ENCODE measurements at regions not wholly inside any gene's neighbourhood (a gene's known extent, or its start where the extent isn't known, plus 50 kb on each side); places are given as distances from the start of the nearest gene placed in this dataset.
"Not testable (repeated sequence)": the region's sequence is repeated elsewhere in the genome, so short reads cannot be mapped to it uniquely, and the experiment has no call there.

DNA sequence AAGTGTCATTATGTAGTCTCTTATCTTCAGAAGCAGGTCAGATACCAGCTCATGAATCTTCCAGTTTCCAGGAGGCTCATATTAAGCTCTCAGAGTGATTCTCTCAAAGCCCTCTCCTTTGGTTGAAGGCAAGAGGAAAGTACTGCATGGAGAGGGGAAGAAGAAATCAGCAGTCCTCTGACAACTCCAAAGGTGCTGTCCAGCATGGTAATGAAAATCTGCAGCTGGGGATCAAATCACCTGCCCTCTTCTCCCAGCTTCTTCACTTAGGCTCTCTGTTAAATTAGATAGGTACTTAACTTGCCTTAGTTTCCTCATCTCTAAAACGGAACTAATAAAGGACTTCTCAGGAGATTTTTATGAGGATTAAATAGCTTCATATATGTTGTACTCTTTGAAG, 738.8 kb upstream of the GOLIM4 start:
- DNase-seq = no peak

GRCh38 chr3:168828943-168829342, 733.2 kb upstream of the GOLIM4 start:
- DNase-seq = no peak

DNA sequence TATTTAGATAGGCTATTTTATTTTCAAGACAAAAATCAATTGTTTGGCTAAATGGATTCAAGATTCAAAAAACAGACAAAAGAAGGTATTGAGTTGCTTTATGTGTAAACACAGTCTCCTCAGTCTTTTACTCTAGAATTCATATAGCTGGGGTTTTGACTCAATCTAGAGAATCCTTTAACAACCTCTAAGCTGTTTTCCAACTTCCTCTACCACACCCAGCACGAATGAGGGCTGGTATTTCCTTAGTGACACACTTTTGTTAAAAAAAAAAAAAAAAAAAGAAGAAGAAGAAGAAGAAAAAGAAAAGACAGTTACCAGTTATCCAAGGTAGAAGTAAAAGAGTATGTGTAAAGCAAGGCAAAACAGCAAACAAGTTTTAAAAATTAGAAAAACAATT, 732.8 kb upstream of the GOLIM4 start:
- no peak for DNase-seq

GRCh38 chr3:168828014-168828413, 732.3 kb upstream of the GOLIM4 start:
- no peak for DNase-seq

DNA sequence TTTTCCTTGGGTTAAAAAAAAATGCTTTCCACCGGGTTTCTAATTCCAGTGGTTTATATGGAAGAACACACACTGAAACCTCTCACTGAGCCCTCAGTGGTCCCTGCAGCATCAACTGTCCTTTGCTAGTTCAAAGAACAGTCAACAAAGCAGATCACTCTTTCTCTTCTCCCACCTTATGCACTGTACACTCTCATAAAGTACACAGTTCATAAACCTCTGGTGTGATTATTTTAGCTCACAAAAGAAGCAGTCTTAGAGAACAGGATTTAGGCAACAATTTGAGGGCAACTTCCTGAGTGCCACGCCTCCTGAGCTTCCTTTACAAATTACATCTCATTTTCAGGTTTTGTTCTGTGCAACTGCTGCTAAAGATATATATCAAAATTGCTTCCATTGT, 728.4 kb upstream of the GOLIM4 start:
- DNase-seq = no peak

GRCh38 chr3:168823466-168823865, 727.7 kb upstream of the GOLIM4 start:
- no peak for DNase-seq

GRCh38 chr3:168820810-168821415, 725.2 kb upstream of the GOLIM4 start:
- DNase-seq = no peak

DNA sequence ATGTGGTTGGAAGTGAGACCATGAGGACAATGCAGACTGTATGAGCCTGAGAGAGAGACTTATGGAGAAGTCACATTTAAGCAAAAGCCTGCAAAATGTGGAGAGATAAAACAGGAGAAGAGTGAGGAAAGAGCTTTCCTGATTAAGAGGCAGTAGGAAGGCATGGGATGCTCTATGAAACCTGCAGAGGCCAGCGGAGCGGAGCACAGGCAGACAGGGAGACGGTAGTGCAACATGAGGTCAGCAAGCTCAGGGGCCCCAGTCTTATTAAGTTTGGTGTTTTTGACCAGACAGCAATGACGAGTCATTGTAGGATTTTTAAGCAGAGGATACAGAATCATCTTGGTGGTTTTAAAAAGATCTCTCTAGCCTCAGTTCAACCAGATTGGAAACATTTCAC, 721.5 kb upstream of the GOLIM4 start:
- no peak for DNase-seq

GRCh38 chr3:168815946-168816345, 720.2 kb upstream of the GOLIM4 start:
- DNase-seq = no peak

- no peak for DNase-seq
Observed at GRCh38 chr3:168813225-168813802, 717.6 kb upstream of the GOLIM4 start.

DNA sequence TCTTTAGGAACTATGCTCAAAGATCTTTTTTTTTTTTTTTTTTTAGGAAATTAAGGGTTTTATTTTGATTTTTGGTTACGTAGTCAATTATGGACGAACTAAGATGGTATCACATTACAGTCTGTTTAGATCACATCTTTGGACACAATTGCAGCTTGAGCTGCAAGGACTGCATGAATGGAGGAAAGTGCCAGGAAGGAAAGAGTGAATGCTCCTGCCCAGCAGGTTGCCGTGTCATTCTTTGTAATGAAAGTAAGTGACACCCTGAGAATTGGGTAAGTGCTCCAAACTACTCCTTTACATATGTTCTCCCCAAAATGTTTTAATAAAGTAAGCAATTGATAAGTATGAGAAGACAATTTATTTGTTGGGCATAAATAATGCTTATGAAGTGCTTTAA, 716.5 kb upstream of the GOLIM4 start:
- no peak for DNase-seq

DNA sequence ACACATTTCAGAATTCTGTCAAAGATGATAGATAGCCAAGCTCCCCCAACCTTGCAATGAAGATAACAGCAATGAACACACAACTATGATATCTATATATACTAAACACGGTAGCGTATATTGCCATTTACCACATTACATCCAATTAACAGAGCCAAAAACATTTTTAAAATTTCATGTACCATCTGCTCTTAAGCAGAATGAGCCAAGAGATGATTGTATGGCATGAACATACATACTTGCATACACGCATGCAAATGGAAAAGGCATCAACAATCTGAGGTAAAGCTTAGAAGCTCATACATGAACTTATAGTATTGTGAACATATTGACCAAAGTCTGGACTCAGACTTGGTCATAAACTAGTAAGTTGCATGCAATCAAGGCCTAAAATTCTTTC, 712.9 kb upstream of the GOLIM4 start:
- DNase-seq = no peak

GRCh38 chr3:168807448-168807847, 711.7 kb upstream of the GOLIM4 start:
- no peak for DNase-seq

DNA sequence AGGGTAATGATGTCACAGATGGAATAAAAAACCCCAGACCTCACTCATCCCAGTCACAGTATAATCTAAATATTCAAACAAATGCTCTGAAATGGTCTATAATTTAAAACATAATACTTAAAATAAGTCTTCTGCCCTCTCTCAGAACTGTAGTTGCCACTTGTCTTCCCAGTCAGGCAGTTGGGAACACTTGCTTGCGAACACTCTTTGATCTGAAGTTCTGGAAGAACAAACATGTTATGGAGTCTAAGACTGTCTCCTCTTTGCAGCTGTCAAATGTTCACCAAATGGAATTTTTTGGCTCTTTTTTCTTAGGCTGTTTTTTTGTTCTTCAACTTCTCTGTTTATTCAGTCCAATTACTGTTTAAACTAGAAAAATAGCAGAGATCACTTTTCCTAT, 711.1 kb upstream of the GOLIM4 start:
- DNase-seq = no peak

DNA sequence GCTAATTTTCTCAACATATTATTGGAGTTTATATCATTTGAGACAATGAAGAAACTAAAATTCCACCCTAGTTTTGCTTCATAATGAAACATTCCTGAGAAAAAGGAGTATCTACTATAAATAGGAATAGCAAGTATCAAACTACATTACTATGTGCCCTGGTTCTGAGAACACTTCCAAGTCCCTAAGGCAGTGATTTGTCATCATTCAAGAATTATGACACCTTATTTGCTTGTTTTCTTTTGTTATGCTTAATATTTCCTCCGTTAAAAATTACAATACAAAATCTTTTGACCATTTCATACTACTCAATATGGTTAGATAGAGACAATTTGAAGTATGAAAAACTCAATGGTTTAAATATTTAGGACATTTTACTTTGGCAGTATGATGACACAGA, 707.8 kb upstream of the GOLIM4 start:
- no peak for DNase-seq

- DNase-seq = no peak
Observed at GRCh38 chr3:168802766-168803165, 707.0 kb upstream of the GOLIM4 start.

DNA sequence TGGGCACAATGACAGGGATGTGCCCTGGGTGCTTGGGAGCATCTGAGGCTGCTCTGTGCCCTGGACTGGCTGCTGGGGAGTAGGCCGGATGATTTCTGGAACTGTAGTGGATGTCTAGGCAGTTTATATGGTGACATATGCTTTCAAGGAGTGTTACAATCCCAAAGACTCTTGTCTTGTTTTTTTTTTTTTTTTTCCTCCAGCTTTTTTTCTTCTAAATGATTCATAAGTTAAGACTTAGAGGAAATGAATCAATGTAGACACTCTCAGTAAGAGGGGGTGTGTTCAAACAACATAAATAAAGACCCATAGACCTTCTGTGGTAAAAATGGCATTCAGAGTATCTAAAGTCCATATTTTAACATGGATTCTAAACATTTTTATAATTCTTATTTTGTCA, 706.1 kb upstream of the GOLIM4 start:
- no peak for DNase-seq

- DNase-seq = no peak
Observed at GRCh38 chr3:168796339-168796738, 700.6 kb upstream of the GOLIM4 start.

DNA sequence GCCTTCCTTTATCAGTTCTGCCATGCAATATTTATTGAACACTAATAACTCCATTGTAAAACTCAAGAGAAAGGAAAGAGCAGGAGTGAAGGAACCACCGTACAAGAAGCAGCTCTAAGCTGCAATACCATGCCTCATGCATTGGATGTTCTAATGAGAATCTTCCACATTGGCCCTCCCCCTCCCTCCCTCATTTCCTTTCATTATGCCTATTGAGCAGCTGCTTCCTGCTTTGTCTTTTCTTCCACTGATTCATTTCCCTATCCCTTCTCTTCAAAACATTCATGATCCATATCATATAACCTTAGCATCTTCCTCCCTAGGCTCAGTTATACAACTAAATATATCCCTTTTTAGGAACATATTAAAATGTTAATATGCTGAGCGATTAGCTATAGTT, 698.7 kb upstream of the GOLIM4 start:
- DNase-seq = no peak

DNA sequence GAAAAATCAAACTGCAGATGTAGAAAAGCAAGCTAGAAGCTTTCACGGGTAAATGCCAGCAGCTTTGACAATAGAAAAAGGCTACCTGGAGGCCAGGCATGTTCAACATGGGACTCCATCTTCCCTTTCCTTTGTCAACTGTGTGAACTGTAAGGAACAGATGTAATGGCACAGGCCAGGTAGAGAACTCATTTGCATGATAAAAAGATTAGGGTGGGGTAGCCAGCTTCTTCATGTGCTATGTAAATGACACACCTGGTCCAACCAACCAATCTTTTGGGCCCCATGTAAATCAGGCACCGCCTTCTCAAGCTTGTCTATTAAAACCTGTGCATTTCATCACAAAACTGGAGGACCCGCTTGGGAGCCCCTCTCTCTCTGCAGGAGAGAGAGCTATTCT, 686.5 kb upstream of the GOLIM4 start:
- no peak for DNase-seq

DNA sequence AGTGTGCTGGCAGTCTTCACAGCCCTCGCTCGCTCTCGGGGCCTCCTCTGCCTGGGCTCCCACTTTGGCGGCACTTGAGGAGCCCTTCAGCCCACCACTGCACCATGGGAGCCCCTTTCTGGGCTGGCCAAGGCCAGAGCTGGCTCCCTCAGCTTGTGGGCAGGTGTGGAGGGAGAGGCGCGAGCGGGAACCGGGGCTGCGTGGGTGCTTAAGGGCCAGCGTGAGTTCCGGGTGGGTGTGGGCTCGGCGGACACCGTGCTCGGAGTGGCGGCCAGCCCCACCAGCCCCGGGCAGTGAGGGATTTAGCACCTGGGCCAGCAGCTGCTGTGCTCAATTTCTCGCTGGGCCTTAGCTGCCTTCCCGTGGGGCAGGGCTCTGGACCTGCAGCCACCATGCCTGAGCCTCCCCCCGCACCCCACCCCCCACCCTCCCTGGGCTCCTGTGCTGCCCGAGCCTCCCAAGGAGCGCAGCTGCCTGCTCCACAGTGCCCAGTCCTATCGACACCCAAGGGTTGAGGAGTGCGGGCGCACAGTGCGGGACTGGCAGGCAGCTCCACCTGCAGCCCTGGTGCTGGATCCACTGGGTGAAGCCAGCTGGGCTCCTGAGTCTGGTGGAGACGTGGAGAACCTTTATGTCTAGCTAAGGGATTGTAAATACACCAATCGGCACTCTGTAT, 684.4 kb upstream of the GOLIM4 start:
- DNase-seq = not testable (repeated sequence)

DNA sequence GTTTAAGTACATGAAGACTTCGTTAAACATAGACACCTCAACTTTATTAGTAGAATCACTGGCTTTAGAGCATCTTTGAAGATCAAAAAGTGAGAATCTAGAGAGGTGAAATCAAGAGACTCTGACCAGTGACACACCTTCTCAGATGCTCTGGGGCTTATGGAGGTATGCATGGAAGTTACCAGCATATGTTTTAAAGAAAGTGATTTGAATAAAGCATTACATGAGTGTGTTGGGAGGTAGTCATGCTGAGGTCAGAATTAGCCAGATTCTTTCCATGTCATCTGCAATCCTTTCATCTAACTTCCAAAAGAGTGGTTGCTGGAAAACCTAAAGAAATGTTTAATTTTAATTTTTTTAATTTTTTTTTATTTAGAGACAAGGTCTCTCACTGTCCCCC, 658.0 kb upstream of the GOLIM4 start:
- no peak for DNase-seq

GRCh38 chr3:168752339-168752738, 656.6 kb upstream of the GOLIM4 start:
- DNase-seq = no peak

GRCh38 chr3:168747697-168748096, 652.0 kb upstream of the GOLIM4 start:
- no peak for DNase-seq

Data from activated CD8-positive, alpha-beta memory T cell treated with anti-CD3 and anti-CD28 coated beads for 24 hours (primary cell).